CD14-positive monocyte (primary cell): ENCODE measurements at regions not wholly inside any gene's neighbourhood (a gene's known extent, or its start where the extent isn't known, plus 50 kb on each side); places are given as distances from the start of the nearest gene placed in this dataset.

ENCODE experiments used
- DNase-seq, 3 donors: peaks; one replicate each; pipeline ENCODE4 v3.0.0-alpha.2; 2011 to 2022
- H2AFZ ChIP-seq: 2 replicates; pipeline ENCODE4 v1.6.0; 2012; ENCODE audit warnings: mild to moderate bottlenecking, low read depth, low read length, inconsistent platforms; ENCODE audit not compliant: insufficient read depth, poor library complexity, severe bottlenecking
- H3K27ac ChIP-seq, 2 donors: 1 replicate in 1 of 2; 2 replicates in 1 of 2; pipeline ENCODE4 v1.5.1; 2012 to 2013; ENCODE audit warnings: low read length in 2 of 2, control low read depth in 1 of 2, inconsistent platforms in 1 of 2, low read depth in 1 of 2, mild to moderate bottlenecking in 1 of 2
- H3K27me3 ChIP-seq, 2 donors: one replicate each; pipeline versions ENCODE4 v1.6.0 to v1.6.1; 2011 to 2013; ENCODE audit warnings: low read length in 2 of 2; ENCODE audit not compliant: control insufficient read depth in 2 of 2, insufficient read depth in 2 of 2
- H3K36me3 ChIP-seq, 2 donors: replicated peaks in 1 of 2; 1 replicate in 1 of 2; 2 replicates in 1 of 2; pipeline versions ENCODE4 v1.5.1 to v1.6.1; 2012 to 2013; ENCODE audit warnings: low read length in 2 of 2, control low read depth in 1 of 2, inconsistent platforms in 1 of 2, mild to moderate bottlenecking in 1 of 2; ENCODE audit not compliant: insufficient read depth in 2 of 2, control insufficient read depth in 1 of 2
- H3K4me1 ChIP-seq, 2 donors: 1 replicate in 1 of 2; 2 replicates in 1 of 2; pipeline versions ENCODE4 v1.5.1 to v1.6.1; 2012 to 2013; ENCODE audit warnings: low read length in 2 of 2, control low read depth in 1 of 2, inconsistent platforms in 1 of 2, mild to moderate bottlenecking in 1 of 2, moderate library complexity in 1 of 2; ENCODE audit not compliant: insufficient read depth in 2 of 2, control insufficient read depth in 1 of 2
- H3K4me2 ChIP-seq: replicated peaks from 2 replicates; pipeline ENCODE3; 2012; ENCODE audit warnings: low read length, moderate library complexity, mild to moderate bottlenecking; ENCODE audit not compliant: poor library complexity, severe bottlenecking; ENCODE audit errors: extremely low read depth
- H3K4me3 ChIP-seq, 3 experiments: fragments of 200-600 bp in 1 of 3; sonication (generic) in 1 of 3; replicated peaks in 1 of 3; 1 replicate in 2 of 3; 2 replicates in 1 of 3; pipeline ENCODE4 v1.5.1; 2011 to 2013; ENCODE audit warnings: low read length in 3 of 3, mild to moderate bottlenecking in 3 of 3, control low read depth in 2 of 3, low read depth in 2 of 3, inconsistent platforms in 1 of 3, moderate library complexity in 1 of 3
- H3K79me2 ChIP-seq: 2 replicates; pipeline ENCODE4 v1.6.0; 2012; ENCODE audit warnings: mild to moderate bottlenecking, control low read depth, inconsistent platforms, low read length, moderate library complexity; ENCODE audit not compliant: insufficient read depth
- H3K9ac ChIP-seq: 2 replicates; pipeline ENCODE4 v1.6.0; 2017; ENCODE audit warnings: low read length, mild to moderate bottlenecking; ENCODE audit not compliant: insufficient read depth, poor library complexity, severe bottlenecking
- H3K9me3 ChIP-seq, 2 donors: replicated peaks in 1 of 2; 1 replicate in 1 of 2; 2 replicates in 1 of 2; pipeline versions ENCODE4 v1.5.1 to v1.6.1; 2012 to 2013; ENCODE audit warnings: low read length in 2 of 2, control low read depth in 1 of 2; ENCODE audit not compliant: control insufficient read depth in 1 of 2, insufficient read depth in 1 of 2
- H4K20me1 ChIP-seq: 2 replicates; pipeline ENCODE4 v1.6.0; 2012; ENCODE audit warnings: mild to moderate bottlenecking, low read length, control low read depth, moderate library complexity; ENCODE audit not compliant: insufficient read depth
- H3K27ac Mint-ChIP-seq, 7 donors: one replicate each; pipeline ENCODE4 v1.8.0; 2020; ENCODE audit warnings: mild to moderate bottlenecking in 7 of 7, mixed read lengths in 7 of 7, moderate library complexity in 6 of 7, inconsistent platforms in 2 of 7
- H3K27me3 Mint-ChIP-seq, 3 donors: one replicate each; pipeline ENCODE4 v1.8.0; 2021 to 2022; ENCODE audit warnings: low read depth in 3 of 3, mild to moderate bottlenecking in 3 of 3, mixed read lengths in 3 of 3, moderate library complexity in 3 of 3, inconsistent platforms in 1 of 3
- H3K36me3 Mint-ChIP-seq, 2 donors: one replicate each; pipeline ENCODE4 v1.8.0; 2020; ENCODE audit warnings: mixed read lengths in 2 of 2, inconsistent platforms in 1 of 2, mild to moderate bottlenecking in 1 of 2
- H3K4me1 Mint-ChIP-seq: one replicate; pipeline ENCODE4 v1.8.0; 2020; ENCODE audit warnings: mild to moderate bottlenecking, mixed read lengths
- H3K4me3 Mint-ChIP-seq, 2 donors: one replicate each; pipeline ENCODE4 v1.8.0; 2020; ENCODE audit warnings: mild to moderate bottlenecking in 2 of 2, mixed read lengths in 2 of 2, moderate library complexity in 1 of 2
- H3K9me3 Mint-ChIP-seq, 7 donors: one replicate each; pipeline ENCODE4 v1.8.0; 2020 to 2022; ENCODE audit warnings: mixed read lengths in 7 of 7, mild to moderate bottlenecking in 6 of 7, moderate library complexity in 6 of 7, inconsistent platforms in 2 of 7
- WGBS: methylation state at CpG from one replicate; pipeline ENCODE4 v1.1.5; 2013; ENCODE audit warnings: missing lambda C conversion rate; ENCODE audit not compliant: insufficient coverage; 5-methylcytosine and 5-hydroxymethylcytosine counted together
- intact Hi-C, 2 donors: fragments of 100-400 bp; cut with micrococcal nuclease; formaldehyde crosslinking; loops; one replicate each; pipeline versions ENCODE4 v1.15.0 to v1.15.1; 2023
- TF ChIP-seq, protein P1 (sequence below): fragments of 200-600 bp; IDR thresholded peaks from one replicate; pipeline ENCODE4 v1.8.0; 2022; ENCODE audit warnings: antibody characterized with exemption, mild to moderate bottlenecking

DNA sequence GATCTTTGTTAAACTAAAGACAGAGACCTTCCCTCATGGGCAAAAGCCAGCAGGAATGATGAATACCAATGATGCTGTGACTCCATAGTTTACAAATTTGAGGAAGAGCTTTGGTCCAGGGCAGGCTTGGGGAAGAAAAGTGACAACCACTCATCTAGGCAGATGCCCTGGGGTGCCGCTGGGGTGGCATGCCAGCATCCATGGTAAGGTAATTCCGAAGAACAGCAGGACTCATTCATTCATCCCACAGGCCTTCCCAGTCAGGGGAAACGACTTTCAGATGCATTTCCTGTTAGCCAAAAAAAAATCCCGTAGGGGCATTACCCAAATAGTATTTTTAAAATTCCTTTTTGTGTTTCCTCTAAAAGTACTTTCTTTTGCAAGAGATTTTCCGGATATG, 180.7 kb upstream of the SERPINE2 start:
- intact Hi-C loops = no loop called here
- no peak for DNase-seq

DNA sequence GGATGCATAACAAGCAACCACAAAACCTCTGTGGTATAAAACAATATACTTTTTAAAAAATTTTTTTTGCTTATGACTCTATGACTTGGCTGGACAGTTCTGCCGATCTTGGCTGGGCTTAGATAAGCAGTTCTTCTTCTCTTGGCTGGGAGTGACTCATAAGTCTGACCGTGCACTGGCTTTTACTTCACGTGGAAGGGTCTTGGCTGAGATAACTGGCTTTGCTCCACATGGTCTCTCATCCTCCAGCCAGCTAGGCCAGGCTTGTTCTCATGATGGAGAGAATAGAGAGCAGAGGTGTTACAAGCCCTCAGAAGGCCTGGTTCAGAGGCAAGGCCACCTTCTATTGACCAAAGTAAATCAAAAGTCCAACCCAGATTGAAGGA, 178.9 kb upstream of the SERPINE2 start:
- no peaks in the 10 kb centered on the region for H3K36me3 Mint-ChIP-seq
- no peaks in the 10 kb centered on the region for H3K4me1 Mint-ChIP-seq
- no peak overlapping the region for H3K4me2 ChIP-seq
- peaks cover 0 to 6% (median 4%) of the 10 kb centered on the region in 3 donors for H3K27me3 Mint-ChIP-seq
- no peaks in the 10 kb centered on the region for H3K4me1 ChIP-seq
- peaks cover 2 to 8% (median 3%) of the 10 kb centered on the region in 7 donors for H3K9me3 Mint-ChIP-seq
- H3K79me2 ChIP-seq = no peaks in the 10 kb centered on the region
- DNase-seq = no peak
- H3K4me3 Mint-ChIP-seq = no peak overlapping the region
- WGBS = 0% methylated on average over 1 of the region's 3 CpGs
- no peak overlapping the region for H3K27ac ChIP-seq
- H3K27me3 ChIP-seq = no peaks in the 10 kb centered on the region
- TF ChIP-seq, protein P1, sequence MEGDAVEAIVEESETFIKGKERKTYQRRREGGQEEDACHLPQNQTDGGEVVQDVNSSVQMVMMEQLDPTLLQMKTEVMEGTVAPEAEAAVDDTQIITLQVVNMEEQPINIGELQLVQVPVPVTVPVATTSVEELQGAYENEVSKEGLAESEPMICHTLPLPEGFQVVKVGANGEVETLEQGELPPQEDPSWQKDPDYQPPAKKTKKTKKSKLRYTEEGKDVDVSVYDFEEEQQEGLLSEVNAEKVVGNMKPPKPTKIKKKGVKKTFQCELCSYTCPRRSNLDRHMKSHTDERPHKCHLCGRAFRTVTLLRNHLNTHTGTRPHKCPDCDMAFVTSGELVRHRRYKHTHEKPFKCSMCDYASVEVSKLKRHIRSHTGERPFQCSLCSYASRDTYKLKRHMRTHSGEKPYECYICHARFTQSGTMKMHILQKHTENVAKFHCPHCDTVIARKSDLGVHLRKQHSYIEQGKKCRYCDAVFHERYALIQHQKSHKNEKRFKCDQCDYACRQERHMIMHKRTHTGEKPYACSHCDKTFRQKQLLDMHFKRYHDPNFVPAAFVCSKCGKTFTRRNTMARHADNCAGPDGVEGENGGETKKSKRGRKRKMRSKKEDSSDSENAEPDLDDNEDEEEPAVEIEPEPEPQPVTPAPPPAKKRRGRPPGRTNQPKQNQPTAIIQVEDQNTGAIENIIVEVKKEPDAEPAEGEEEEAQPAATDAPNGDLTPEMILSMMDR = no peak
- H3K9ac ChIP-seq = no peak overlapping the region
- no peaks in the 10 kb centered on the region for H3K36me3 ChIP-seq
- intact Hi-C loops = no loop called here
- no peak overlapping the region for H2AFZ ChIP-seq
- no peaks in the 10 kb centered on the region for H4K20me1 ChIP-seq
- no peak overlapping the region for H3K27ac Mint-ChIP-seq
- H3K9me3 ChIP-seq = no peaks in the 10 kb centered on the region
- H3K4me3 ChIP-seq = no peak overlapping the region

More for the DNA sequence above, 180.7 kb upstream of the SERPINE2 start:
- Mint-ChIP-seq H3K36me3 (no peaks in the 10 kb centered on the region), H3K4me3 (no peak overlapping the region), H3K27me3 (peaks cover 0 to 6% (median 2%) of the 10 kb centered on the region in 3 donors), H3K27ac (no peak overlapping the region), H3K9me3 (peaks cover 2 to 8% (median 3%) of the 10 kb centered on the region in 7 donors), H3K4me1 (no peaks in the 10 kb centered on the region)
- H4K20me1 ChIP-seq = no peaks in the 10 kb centered on the region
- H3K27me3 ChIP-seq = no peaks in the 10 kb centered on the region
- H3K79me2 ChIP-seq = no peaks in the 10 kb centered on the region
- H3K4me1 ChIP-seq = no peaks in the 10 kb centered on the region
- no peak overlapping the region for H3K27ac ChIP-seq
- H3K36me3 ChIP-seq = no peaks in the 10 kb centered on the region
- H3K4me2 ChIP-seq = no peak overlapping the region
- H3K9me3 ChIP-seq = no peaks in the 10 kb centered on the region
- no peak overlapping the region for H3K9ac ChIP-seq
- no peak overlapping the region for H2AFZ ChIP-seq
- WGBS = 90% methylated on average over 3 of the region's 5 CpGs
- no peak overlapping the region for H3K4me3 ChIP-seq
- TF ChIP-seq, protein P1 = no peak
